Ishikawa (cell line): ENCODE measurements at regions not wholly inside any gene's neighbourhood (a gene's known extent, or its start where the extent isn't known, plus 50 kb on each side); places are given as distances from the start of the nearest gene placed in this dataset.

ENCODE experiments used
- CEBPB ChIP-seq: IDR thresholded peaks from 2 replicates; pipeline ENCODE4 v1.6.1; 2012
- CREB1 ChIP-seq: IDR thresholded peaks from 2 replicates; pipeline ENCODE4 v1.6.1; 2012; ENCODE audit warnings: low read depth
- EGR1 ChIP-seq: IDR thresholded peaks from 2 replicates; pipeline ENCODE4 v1.6.1; 2012
- FOXM1 ChIP-seq: IDR thresholded peaks from 2 replicates; pipeline ENCODE4 v1.6.1; 2012; ENCODE audit warnings: low read depth, borderline replicate concordance
- MAX ChIP-seq: IDR thresholded peaks from 2 replicates; pipeline ENCODE4 v1.6.1; 2012
- NFIC ChIP-seq: IDR thresholded peaks from 2 replicates; pipeline ENCODE4 v1.6.1; 2012
- RAD21 ChIP-seq: IDR thresholded peaks from 2 replicates; pipeline ENCODE4 v1.6.1; 2012; ENCODE audit warnings: low read depth
- REST ChIP-seq: IDR thresholded peaks from 2 replicates; pipeline ENCODE4 v1.6.1; 2012; ENCODE audit warnings: low read depth, mild to moderate bottlenecking
- TAF1 ChIP-seq: IDR thresholded peaks from 2 replicates; pipeline ENCODE4 v1.6.1; 2012; ENCODE audit warnings: low read depth, mild to moderate bottlenecking
- TEAD4 ChIP-seq: IDR thresholded peaks from 2 replicates; pipeline ENCODE4 v1.6.1; 2012
- USF1 ChIP-seq: IDR thresholded peaks from 2 replicates; pipeline ENCODE4 v1.6.1; 2012
- YY1 ChIP-seq: IDR thresholded peaks from 2 replicates; pipeline ENCODE4 v1.6.1; 2012; ENCODE audit warnings: low read depth
- ZBTB7A ChIP-seq: IDR thresholded peaks from 2 replicates; pipeline ENCODE4 v1.6.1; 2012; ENCODE audit warnings: low read depth

GRCh38 chr5:108696951-108697715 lies 50.6 kb upstream of the FER start:
- TF ChIP-seq RAD21 (no peak), REST (no peak), NFIC (no peak), YY1 (no peak), FOXM1 (no peak), TEAD4 (no peak), EGR1 (no peak), ZBTB7A (no peak), MAX (no peak), USF1 (no peak), CEBPB (no peak), CREB1 (no peak), TAF1 (no peak)
